Body of pancreas (tissue), 4 donors: ENCODE measurements at regions not wholly inside any gene's neighbourhood (a gene's known extent, or its start where the extent isn't known, plus 50 kb on each side); places are given as distances from the start of the nearest gene placed in this dataset.

Experiments
- ATAC-seq: fragments of 150-250 bp; one replicate; pipeline ENCODE4 v1.9.1; 2016
- DNase-seq, 4 donors: peaks; one replicate each; pipeline ENCODE4 v3.0.0-alpha.2; 2019
- H3K27ac ChIP-seq, 4 donors: fragments of 200-600 bp; sonication (generic); 1 replicate in 3 of 4; 2 replicates in 1 of 4; pipeline versions ENCODE4 v1.5.1 to v1.6.1; 2016 to 2019; ENCODE audit warnings: mild to moderate bottlenecking in 1 of 4, mixed read lengths in 1 of 4, moderate library complexity in 1 of 4
- H3K27me3 ChIP-seq, 2 donors: fragments of 200-600 bp; sonication (generic); one replicate each; pipeline ENCODE4 v1.6.0; 2016; ENCODE audit warnings: mild to moderate bottlenecking in 1 of 2
- H3K36me3 ChIP-seq, 2 donors: fragments of 200-600 bp; sonication (generic); replicated peaks in 1 of 2; 2 replicates each; pipeline ENCODE4 v1.5.1; 2016; ENCODE audit warnings: low read depth in 2 of 2; ENCODE audit not compliant: insufficient read depth in 1 of 2
- H3K4me1 ChIP-seq: fragments of 200-600 bp; sonication (generic); one replicate; pipeline ENCODE4 v1.6.0; 2016
- H3K4me3 ChIP-seq, 2 donors: fragments of 200-600 bp; sonication (generic); 1 replicate in 1 of 2; 2 replicates in 1 of 2; pipeline ENCODE4 v1.5.1; 2016 to 2019
- H3K9me3 ChIP-seq, 3 donors: fragments of 200-600 bp; sonication (generic); 1 replicate in 2 of 3; 2 replicates in 1 of 3; pipeline ENCODE4 v1.5.1; 2016
- POLR2A ChIP-seq, 3 donors: fragments of 450-650 bp; IDR thresholded peaks; one replicate each; pipeline ENCODE4 v1.6.1; 2016; ENCODE audit warnings: antibody characterized with exemption in 3 of 3, mild to moderate bottlenecking in 2 of 3
- WGBS, 2 donors: methylation state at CpG; one replicate each; pipeline ENCODE4 v1.1.5; 2017; 5-methylcytosine and 5-hydroxymethylcytosine counted together
- intact Hi-C: fragments of 100-400 bp; cut with DNase I; formaldehyde crosslinking; loops from one replicate; pipeline ENCODE4 v1.15.1; 2023
- TF ChIP-seq, protein P1 (sequence below), 7 experiments: fragments of 450-650 bp in 4 of 7; fragments of 200-600 bp in 3 of 7; sonication (generic) in 3 of 7; IDR thresholded peaks; one replicate each; pipeline ENCODE4 v1.5.1; 2016 to 2019; ENCODE audit warnings: antibody characterized with exemption in 7 of 7

DNA sequence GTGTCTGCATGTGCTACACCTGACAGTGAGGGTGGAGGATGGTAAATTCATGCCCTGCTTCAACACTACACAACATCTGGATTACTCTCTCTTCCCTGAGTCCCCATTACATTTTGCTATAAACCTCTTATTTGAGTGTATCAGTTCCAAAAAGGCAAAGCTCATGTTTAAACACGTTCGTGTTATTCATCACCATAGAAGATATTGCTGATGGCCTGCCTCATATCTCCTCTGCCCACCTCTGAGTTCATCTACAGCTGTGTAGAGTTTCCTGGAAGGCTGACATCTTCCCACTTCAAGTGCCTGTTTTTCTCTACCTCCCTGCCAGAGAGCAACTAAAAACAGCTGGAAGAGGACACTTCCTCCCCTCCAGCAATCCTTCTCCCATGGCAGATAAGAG, 433.2 kb downstream of the ISL1 start:
- WGBS, 2 donors = 41 to 65% methylated on average over 2 of the region's 2 CpGs
- Histone ChIP-seq H3K4me1 (no peaks in the 10 kb centered on the region), H3K9me3 (no peaks in the 10 kb centered on the region), H3K4me3 (no peak overlapping the region), H3K27me3 (no peaks in the 10 kb centered on the region), H3K36me3 (no peaks in the 10 kb centered on the region), H3K27ac (no peak overlapping the region)
- intact Hi-C loops = no loop called here
- ATAC-seq (no peak), DNase-seq (no peak)
- TF ChIP-seq, protein P1, sequence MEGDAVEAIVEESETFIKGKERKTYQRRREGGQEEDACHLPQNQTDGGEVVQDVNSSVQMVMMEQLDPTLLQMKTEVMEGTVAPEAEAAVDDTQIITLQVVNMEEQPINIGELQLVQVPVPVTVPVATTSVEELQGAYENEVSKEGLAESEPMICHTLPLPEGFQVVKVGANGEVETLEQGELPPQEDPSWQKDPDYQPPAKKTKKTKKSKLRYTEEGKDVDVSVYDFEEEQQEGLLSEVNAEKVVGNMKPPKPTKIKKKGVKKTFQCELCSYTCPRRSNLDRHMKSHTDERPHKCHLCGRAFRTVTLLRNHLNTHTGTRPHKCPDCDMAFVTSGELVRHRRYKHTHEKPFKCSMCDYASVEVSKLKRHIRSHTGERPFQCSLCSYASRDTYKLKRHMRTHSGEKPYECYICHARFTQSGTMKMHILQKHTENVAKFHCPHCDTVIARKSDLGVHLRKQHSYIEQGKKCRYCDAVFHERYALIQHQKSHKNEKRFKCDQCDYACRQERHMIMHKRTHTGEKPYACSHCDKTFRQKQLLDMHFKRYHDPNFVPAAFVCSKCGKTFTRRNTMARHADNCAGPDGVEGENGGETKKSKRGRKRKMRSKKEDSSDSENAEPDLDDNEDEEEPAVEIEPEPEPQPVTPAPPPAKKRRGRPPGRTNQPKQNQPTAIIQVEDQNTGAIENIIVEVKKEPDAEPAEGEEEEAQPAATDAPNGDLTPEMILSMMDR (IDR thresholded peaks at IDR 0.05) = no peak
- no peak for TF ChIP-seq POLR2A (IDR thresholded peaks at IDR 0.05)

DNA sequence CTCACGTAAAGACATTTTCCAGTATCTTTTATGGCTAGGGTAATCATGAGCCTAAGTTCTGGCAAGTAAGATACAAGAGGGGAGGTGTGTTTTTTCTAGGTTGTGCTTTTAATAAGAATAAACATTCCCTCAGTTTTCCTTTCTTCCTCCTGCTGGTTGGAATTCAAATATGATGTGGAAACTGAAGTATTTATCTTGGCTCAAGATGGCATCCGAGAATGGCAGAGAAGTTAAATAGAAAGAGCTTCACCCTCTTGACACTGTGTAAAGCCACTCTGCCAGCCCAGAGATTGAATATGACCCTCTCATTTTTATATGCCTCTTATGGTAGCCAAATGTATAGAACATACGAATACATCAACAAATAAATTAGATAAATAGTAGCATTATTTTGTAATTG, 438.4 kb downstream of the ISL1 start:
- Histone ChIP-seq H3K27me3 (no peaks in the 10 kb centered on the region), H3K4me3 (no peak overlapping the region), H3K36me3 (no peaks in the 10 kb centered on the region), H3K9me3 (no peaks in the 10 kb centered on the region), H3K4me1 (no peaks in the 10 kb centered on the region), H3K27ac (no peak overlapping the region)
- DNase-seq (no peak), ATAC-seq (no peak)
- intact Hi-C loops = no loop called here
- TF ChIP-seq, protein P1 (IDR thresholded peaks at IDR 0.05) = no peak
- no peak for TF ChIP-seq POLR2A (IDR thresholded peaks at IDR 0.05)
- WGBS, 2 donors = 39 to 40% methylated on average over 3 of the region's 3 CpGs

DNA sequence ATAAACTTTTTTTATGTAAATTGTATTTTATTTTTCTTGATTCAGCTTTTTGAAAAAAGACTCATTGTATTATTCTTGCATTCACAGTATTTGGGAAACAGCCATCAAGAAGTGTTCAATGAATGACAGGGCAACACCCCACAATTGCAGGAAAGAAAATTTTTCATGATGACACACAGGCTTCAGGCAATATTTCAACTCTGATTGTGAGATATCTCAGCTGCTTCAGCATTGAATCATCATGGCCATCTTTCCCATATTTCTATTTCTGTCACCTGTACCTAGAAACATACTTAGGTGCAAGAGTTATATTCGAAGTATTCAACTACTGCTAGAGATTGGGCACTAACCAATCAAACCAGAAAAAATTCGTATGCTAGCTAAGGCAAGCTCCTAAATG, 446.0 kb downstream of the ISL1 start:
- Histone ChIP-seq H3K27me3 (no peaks in the 10 kb centered on the region), H3K36me3 (no peaks in the 10 kb centered on the region), H3K9me3 (no peaks in the 10 kb centered on the region), H3K27ac (no peak overlapping the region), H3K4me1 (no peaks in the 10 kb centered on the region), H3K4me3 (no peak overlapping the region)
- WGBS, 2 donors = 39 to 49% methylated on average over 2 of the region's 2 CpGs
- intact Hi-C loops = no loop called here
- TF ChIP-seq, protein P1 (IDR thresholded peaks at IDR 0.05) = no peak
- no peak for TF ChIP-seq POLR2A (IDR thresholded peaks at IDR 0.05)
- ATAC-seq (no peak), DNase-seq (no peak)

DNA sequence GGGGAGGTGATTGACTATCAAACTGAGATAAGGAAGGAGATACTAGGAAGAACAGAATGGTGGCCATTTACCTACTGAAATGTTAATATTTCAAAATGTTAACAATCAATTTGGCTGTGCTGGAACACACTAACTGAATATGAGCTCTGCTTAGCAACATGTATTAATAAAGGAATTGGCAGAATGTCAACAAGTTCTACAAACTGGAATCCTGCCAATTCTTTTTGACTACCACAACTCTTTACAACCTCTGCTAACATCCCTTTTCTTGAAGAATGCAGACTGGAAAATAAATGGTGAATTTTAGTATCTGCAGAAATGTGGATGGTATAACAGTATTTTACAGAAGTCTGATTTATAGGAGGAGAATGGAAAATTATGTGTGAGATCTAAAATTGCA, 446.4 kb downstream of the ISL1 start:
- no peak for ATAC-seq
- Histone ChIP-seq H3K9me3 (no peaks in the 10 kb centered on the region), H3K27ac (no peak overlapping the region), H3K4me1 (no peaks in the 10 kb centered on the region), H3K27me3 (no peaks in the 10 kb centered on the region), H3K36me3 (no peaks in the 10 kb centered on the region), H3K4me3 (no peak overlapping the region)
- intact Hi-C loops = no loop called here
- DNase-seq = no peak
- no peak for TF ChIP-seq POLR2A (IDR thresholded peaks at IDR 0.05)
- TF ChIP-seq, protein P1 (IDR thresholded peaks at IDR 0.05) = no peak

DNA sequence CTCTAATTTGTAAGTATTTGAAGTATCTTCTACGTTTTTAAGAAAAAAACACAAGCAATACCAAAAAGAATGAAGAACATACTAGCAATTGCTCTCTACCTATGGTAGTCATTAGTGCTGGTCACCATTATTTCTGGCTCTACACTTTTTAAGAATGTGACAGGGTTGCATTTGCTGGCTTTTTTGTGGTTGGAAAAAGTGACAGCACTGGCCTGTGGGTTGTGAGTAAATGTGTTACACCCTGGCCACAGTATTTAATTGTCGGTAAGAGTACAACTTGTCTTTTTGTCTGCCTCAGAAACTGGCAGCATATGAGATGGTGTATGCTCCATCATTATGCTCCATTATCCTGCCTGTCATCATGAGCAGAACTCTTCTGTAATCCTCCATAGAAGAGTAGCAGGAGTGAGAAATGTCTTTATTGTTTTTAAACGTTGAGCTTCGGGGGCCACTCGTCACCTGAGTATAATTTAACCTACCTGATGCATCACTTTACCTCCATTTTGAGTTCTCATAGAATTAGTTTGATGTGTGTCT, 449.8 kb downstream of the ISL1 start:
- DNase-seq (no peak), ATAC-seq (no peak)
- H3K9me3 ChIP-seq = no peaks in the 10 kb centered on the region
- no peaks in the 10 kb centered on the region for H3K4me1 ChIP-seq
- no peak overlapping the region for H3K4me3 ChIP-seq
- no peaks in the 10 kb centered on the region for H3K27me3 ChIP-seq
- intact Hi-C loops = no loop called here
- no peak overlapping the region for H3K27ac ChIP-seq
- WGBS, 2 donors = 63% methylated on average over 5 of the region's 5 CpGs
- TF ChIP-seq POLR2A (IDR thresholded peaks at IDR 0.05) = no peak
- TF ChIP-seq, protein P1 (IDR thresholded peaks at IDR 0.05) = no peak
- no peaks in the 10 kb centered on the region for H3K36me3 ChIP-seq
